ENCODE measurements at regions not wholly inside any gene's neighbourhood (a gene's known extent, or its start where the extent isn't known, plus 50 kb on each side); places are given as distances from the start of the nearest gene placed in this dataset.

DNA sequence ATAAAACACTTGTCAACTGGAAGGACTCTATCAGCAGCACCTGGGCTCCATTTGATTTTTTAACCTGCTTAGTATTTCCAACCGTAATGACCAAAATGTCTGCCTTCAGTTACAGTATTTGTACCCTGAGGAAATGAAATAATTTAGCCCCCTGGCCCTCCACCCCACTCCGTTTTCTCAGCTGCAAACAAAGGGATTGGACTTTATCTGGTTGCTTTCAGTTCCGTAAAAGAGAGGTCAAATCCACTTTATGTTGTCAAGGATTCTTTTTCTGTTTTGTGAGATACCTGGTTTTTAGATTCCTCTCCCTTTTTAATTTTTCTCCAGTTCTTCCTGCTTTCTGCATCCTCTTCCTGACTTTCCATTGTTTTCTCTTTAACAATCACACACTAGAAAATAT is 64.4 kb upstream of the BMP2 start:
- TF ChIP-seq EZH2 (IDR thresholded peaks at IDR 0.05) (no peak), POLR2AphosphoS5 (IDR thresholded peaks at IDR 0.05; ENCODE audit: borderline replicate concordance, low read depth, low read length) (no peak), FOXP2 (optimal IDR thresholded peaks at IDR 0.05; ENCODE audit: control extremely low read depth, extremely low read length, insufficient read depth) (no peak)
